ENCODE measurements at regions not wholly inside any gene's neighbourhood (a gene's known extent, or its start where the extent isn't known, plus 50 kb on each side); places are given as distances from the start of the nearest gene placed in this dataset.

DNA sequence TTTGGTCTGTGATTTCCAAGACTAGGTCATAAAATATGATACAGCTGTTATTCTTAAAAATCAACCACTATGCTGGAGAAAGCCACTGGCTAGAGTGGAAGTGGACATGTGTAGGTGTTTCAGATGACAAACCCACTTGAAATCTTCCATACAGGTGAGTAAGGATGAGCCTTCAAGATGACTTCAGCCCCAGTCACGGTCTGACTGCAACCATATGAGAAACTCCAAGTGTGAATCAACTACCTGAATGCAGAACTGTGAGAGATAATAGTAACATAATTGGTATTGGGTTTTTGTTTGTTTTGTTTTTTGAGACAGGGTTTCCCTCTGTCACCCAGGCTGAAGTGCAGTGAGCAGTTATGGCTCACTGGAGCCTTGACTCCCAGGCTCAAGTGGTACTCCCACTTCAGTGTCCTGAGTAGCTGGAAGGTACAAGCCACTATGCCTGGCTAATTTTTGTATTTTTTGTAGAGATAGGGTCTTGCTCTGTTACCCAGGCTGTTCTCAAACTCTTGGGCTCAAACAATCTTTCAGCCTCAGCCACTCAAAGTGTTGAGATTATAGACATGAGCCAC, 273.3 kb upstream of the LRIG3 start:
- in situ Hi-C loops (cut with HindIII; ENCODE audit: low sequenced_read_pairs) = no loop called here
- H3K4me3 ChIP-seq (ENCODE audit: low read depth, low read length) = no peak overlapping the region
- TF ChIP-seq, protein P1, sequence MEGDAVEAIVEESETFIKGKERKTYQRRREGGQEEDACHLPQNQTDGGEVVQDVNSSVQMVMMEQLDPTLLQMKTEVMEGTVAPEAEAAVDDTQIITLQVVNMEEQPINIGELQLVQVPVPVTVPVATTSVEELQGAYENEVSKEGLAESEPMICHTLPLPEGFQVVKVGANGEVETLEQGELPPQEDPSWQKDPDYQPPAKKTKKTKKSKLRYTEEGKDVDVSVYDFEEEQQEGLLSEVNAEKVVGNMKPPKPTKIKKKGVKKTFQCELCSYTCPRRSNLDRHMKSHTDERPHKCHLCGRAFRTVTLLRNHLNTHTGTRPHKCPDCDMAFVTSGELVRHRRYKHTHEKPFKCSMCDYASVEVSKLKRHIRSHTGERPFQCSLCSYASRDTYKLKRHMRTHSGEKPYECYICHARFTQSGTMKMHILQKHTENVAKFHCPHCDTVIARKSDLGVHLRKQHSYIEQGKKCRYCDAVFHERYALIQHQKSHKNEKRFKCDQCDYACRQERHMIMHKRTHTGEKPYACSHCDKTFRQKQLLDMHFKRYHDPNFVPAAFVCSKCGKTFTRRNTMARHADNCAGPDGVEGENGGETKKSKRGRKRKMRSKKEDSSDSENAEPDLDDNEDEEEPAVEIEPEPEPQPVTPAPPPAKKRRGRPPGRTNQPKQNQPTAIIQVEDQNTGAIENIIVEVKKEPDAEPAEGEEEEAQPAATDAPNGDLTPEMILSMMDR (IDR thresholded peaks at IDR 0.05; ENCODE audit: low read depth, low read length) = no peak
- DNase-seq (ENCODE audit: low read depth, low spot score) = no peak

DNA sequence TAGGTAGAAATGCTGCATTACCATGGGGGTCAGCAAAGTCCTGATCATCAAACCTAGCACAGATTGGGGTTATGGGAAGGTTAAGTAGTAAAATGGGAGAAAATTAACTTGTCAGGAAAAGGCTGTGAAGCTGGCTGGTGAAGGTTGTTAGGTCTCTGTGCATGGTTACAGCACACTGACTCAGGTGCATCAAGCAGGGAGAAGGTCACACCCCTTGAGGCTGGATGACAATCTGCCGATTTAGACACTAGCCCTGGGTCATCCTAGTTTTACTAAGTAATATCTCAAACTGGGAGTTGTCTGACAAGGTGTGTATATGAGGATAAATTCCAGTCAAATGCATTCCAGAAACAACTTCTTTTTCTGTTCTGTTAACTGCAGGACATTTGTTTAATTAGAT, 271.1 kb upstream of the LRIG3 start:
- in situ Hi-C loops (cut with HindIII; ENCODE audit: low sequenced_read_pairs) = no loop called here
- TF ChIP-seq, protein P1 (IDR thresholded peaks at IDR 0.05; ENCODE audit: low read depth, low read length) = no peak
- no peak overlapping the region for H3K4me3 ChIP-seq (ENCODE audit: low read depth, low read length)
- no peak for DNase-seq (ENCODE audit: low read depth, low spot score)

DNA sequence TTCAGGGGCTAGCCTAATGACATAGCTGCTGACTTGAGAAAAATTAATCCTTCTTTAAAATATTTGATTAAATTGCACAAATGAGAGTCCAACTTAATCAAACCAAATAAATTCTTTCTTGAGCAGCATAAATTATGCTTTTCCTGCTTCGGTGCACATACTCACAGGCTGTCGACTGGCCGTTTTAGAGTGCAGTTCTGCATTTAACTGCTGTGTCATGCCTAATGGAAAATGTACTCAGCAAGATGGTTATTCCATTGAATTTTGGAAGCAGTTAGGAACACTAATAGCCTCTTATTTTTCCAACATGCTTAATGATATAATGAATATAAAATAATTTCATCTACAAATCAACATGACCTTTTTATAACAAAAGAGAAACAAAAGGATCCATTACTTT, 266.1 kb upstream of the LRIG3 start:
- no peak overlapping the region for H3K4me3 ChIP-seq (ENCODE audit: low read depth, low read length)
- DNase-seq (ENCODE audit: low read depth, low spot score) = no peak
- in situ Hi-C loops (cut with HindIII; ENCODE audit: low sequenced_read_pairs) = no loop called here
- TF ChIP-seq, protein P1 (IDR thresholded peaks at IDR 0.05; ENCODE audit: low read depth, low read length) = no peak

DNA sequence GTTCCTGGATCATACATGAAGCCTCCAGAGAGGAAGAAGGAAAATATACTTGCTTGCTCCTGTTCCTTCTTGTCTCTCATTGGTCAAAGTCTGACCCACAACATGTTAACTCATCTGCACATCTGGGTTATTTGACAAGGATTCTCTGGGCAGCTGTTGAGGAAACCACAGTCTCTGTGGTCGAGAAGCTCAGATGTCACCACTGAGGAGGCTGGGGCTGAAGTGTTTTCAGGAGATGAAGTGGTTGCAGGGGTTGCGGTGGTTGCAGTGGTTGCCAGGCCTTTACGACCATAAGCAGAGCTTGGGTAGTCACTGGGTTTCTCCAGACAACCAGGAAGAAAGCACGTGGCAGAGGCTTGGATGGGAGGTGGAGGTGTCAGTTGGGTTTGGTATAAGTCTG, 265.0 kb upstream of the LRIG3 start:
- no peak overlapping the region for H3K4me3 ChIP-seq (ENCODE audit: low read depth, low read length)
- TF ChIP-seq, protein P1 (IDR thresholded peaks at IDR 0.05; ENCODE audit: low read depth, low read length) = no peak
- DNase-seq (ENCODE audit: low read depth, low spot score) = no peak
- in situ Hi-C loops (cut with HindIII; ENCODE audit: low sequenced_read_pairs) = no loop called here

DNA sequence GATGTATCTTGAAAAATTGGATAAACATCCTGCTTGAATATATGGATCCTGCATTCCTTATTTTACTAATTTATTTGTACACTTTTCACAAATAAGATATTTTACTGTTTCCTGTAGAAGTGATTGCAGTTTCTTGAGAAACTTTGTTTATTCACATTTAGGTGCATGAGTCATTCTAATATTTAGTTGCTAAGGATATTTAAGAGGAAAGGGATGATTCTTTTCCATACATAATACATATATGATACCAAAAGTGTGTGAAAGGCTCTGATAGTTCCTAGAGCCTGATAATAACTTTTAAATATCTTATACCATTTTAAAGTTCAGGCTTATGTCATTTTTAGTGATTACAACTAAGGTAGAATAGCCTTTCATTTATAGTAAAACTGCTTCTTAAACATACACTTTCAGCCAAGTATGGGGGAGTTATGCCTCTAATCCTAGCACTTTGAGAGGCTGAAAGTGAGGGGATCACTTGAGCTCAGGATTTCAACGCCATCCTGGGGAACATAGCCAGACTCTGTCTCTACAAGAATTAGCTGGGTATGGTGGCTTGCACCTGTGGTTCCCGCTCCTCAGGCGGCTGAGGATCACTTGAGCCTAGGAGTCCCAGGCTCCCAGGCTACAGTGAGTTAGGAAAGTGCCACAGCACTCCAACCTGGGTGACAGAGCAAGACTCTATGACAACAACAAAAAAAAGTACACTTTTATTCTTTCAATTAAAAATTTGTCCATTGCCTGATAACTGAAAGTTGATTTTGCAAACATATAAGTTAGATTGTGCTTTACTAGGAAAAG, 262.6 kb upstream of the LRIG3 start:
- in situ Hi-C loops (cut with HindIII; ENCODE audit: low sequenced_read_pairs) = no loop called here
- TF ChIP-seq, protein P1 (IDR thresholded peaks at IDR 0.05; ENCODE audit: low read depth, low read length) = no peak
- no peak for DNase-seq (ENCODE audit: low read depth, low spot score)
- no peak overlapping the region for H3K4me3 ChIP-seq (ENCODE audit: low read depth, low read length)

DNA sequence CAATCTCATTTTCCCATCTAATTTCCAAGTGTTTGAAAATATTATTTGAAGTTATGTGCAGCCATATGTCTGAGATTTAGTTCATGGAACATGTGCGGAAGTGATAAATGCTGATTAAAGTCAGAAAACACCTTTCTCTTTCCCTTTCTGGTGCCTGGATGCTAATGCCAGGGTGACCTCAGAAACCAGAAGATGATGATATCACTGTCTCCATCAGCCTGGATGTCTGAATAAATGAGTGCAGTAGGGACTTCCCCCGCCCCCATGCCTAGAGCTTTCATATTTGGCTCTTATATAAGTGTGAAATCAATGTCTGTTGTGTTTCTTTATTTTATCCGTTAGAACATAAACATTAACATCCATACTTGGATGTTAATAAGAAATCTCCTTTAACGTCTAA, 261.9 kb upstream of the LRIG3 start:
- in situ Hi-C loops (cut with HindIII; ENCODE audit: low sequenced_read_pairs) = no loop called here
- DNase-seq (ENCODE audit: low read depth, low spot score) = no peak
- TF ChIP-seq, protein P1 (IDR thresholded peaks at IDR 0.05; ENCODE audit: low read depth, low read length) = no peak
- H3K4me3 ChIP-seq (ENCODE audit: low read depth, low read length) = no peak overlapping the region
